K562 (cell line): ENCODE measurements at regions not wholly inside any gene's neighbourhood (a gene's known extent, or its start where the extent isn't known, plus 50 kb on each side); places are given as distances from the start of the nearest gene placed in this dataset.

Experiments
- BHLHE40 ChIP-seq: IDR thresholded peaks from 2 replicates; pipeline ENCODE4 v1.6.1; 2011; ENCODE audit warnings: low read length, improper control_type of control experiment
- ESRRA ChIP-seq: fragments of 450-650 bp; IDR thresholded peaks from 2 replicates; pipeline ENCODE4 v1.6.1; 2014; ENCODE audit warnings: low read depth, mild to moderate bottlenecking, moderate library complexity, borderline replicate concordance
- ETV5 ChIP-seq: sonication (generic); formaldehyde crosslinking; IDR thresholded peaks from 2 replicates; pipeline ENCODE4 v1.4.0; 2020; ENCODE audit warnings: low read depth, mild to moderate bottlenecking, missing genetic modification reagents
- NR2C2 ChIP-seq, 2 experiments: fragments of 200-800 bp in 1 of 2; sonication (Bioruptor generic) in 1 of 2; sonication (generic) in 1 of 2; formaldehyde crosslinking in 1 of 2; IDR thresholded peaks; 2 replicates each; pipeline versions ENCODE4 v1.6.1 to v1.8.0; 2016 to 2022; ENCODE audit warnings: mild to moderate bottlenecking in 1 of 2, missing compliant biosample characterization in 1 of 2, missing genetic modification characterization in 1 of 2, missing genetic modification reagents in 1 of 2
- POLR2A ChIP-seq: fragments of 450-650 bp; conservative IDR thresholded peaks from 2 replicates; pipeline ENCODE4 v1.6.1; 2016
- ZNF707 ChIP-seq: fragments of 250-450 bp; sonication (Bioruptor Pico); conservative IDR thresholded peaks from 2 replicates; pipeline ENCODE4 v1.8.0; 2022; ENCODE audit warnings: inconsistent platforms, mild to moderate bottlenecking, moderate library complexity
- TF ChIP-seq, protein P1 (sequence below): fragments of 250-450 bp; sonication (Bioruptor Pico); IDR thresholded peaks from 2 replicates; pipeline ENCODE4 v1.5.0; 2021

DNA sequence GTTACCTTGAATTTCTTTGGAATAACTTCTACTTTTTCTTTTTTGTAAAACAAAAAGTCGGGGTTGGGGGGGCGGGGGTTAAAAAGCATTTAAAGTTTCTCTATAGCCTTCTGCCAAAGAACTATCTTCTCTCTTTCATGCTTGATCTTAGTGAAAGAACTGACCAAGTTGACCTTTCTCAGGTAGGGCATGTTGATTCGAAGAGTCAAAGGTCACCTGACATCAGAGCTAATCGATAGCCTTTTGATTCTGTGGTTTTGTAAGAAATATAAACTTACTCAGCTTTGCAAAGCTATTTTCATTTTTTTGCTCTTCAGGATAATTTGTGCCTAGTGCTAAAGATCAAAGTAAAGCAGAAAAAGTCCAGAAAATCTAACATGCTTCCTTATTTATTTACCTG lies 181.5 kb downstream of the IRS2 start:
- TF ChIP-seq, protein P1, sequence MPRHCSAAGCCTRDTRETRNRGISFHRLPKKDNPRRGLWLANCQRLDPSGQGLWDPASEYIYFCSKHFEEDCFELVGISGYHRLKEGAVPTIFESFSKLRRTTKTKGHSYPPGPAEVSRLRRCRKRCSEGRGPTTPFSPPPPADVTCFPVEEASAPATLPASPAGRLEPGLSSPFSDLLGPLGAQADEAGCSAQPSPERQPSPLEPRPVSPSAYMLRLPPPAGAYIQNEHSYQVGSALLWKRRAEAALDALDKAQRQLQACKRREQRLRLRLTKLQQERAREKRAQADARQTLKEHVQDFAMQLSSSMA (CRISPR knock-in tag): no peak
- no peak for TF ChIP-seq NR2C2 (CRISPR knock-in tag; IDR thresholded peaks at IDR 0.05)
- no peak for TF ChIP-seq NR2C2 (tag; IDR thresholded peaks at IDR 0.05)
- no peak for TF ChIP-seq BHLHE40
- TF ChIP-seq POLR2A: no peak
- TF ChIP-seq ZNF707 (CRISPR knock-in tag): no peak
- no peak for TF ChIP-seq ESRRA
- no peak for TF ChIP-seq ETV5
